Liver (tissue), 8 donors: ENCODE measurements at regions not wholly inside any gene's neighbourhood (a gene's known extent, or its start where the extent isn't known, plus 50 kb on each side); places are given as distances from the start of the nearest gene placed in this dataset.

Experiments
- DNase-seq: peaks from one replicate; pipeline ENCODE4 v3.0.0-alpha.2; 2017; ENCODE audit warnings: low spot score
- H3K27ac ChIP-seq, 2 donors: one replicate each; pipeline ENCODE4 v1.7.0; 2013; ENCODE audit warnings: inconsistent platforms in 2 of 2, low read length in 2 of 2, control low read depth in 1 of 2, low read depth in 1 of 2, mild to moderate bottlenecking in 1 of 2
- H3K27me3 ChIP-seq, 4 donors: one replicate each; pipeline versions ENCODE4 v1.6.1 to v1.7.0; 2013; ENCODE audit warnings: low read length in 3 of 4, inconsistent platforms in 1 of 4, mild to moderate bottlenecking in 1 of 4, moderate library complexity in 1 of 4; ENCODE audit not compliant: control insufficient read depth in 4 of 4, insufficient read depth in 4 of 4
- H3K36me3 ChIP-seq, 4 donors: one replicate each; pipeline versions ENCODE4 v1.6.1 to v1.7.0; 2013; ENCODE audit warnings: low read length in 3 of 4, mild to moderate bottlenecking in 3 of 4, low read depth in 1 of 4, moderate library complexity in 1 of 4; ENCODE audit not compliant: control insufficient read depth in 4 of 4, insufficient read depth in 3 of 4
- H3K4me1 ChIP-seq, 4 donors: one replicate each; pipeline versions ENCODE4 v1.6.1 to v1.7.0; 2013; ENCODE audit warnings: low read length in 3 of 4, mild to moderate bottlenecking in 3 of 4, moderate library complexity in 1 of 4; ENCODE audit not compliant: control insufficient read depth in 4 of 4, insufficient read depth in 4 of 4
- H3K4me3 ChIP-seq, 3 donors: one replicate each; pipeline versions ENCODE4 v1.6.1 to v1.7.0; 2013; ENCODE audit warnings: low read length in 3 of 3, control low read depth in 1 of 3, low read depth in 1 of 3, mild to moderate bottlenecking in 1 of 3
- H3K9ac ChIP-seq, 2 donors: one replicate each; pipeline ENCODE4 v1.7.0; 2013; ENCODE audit warnings: low read length in 2 of 2, mild to moderate bottlenecking in 2 of 2, moderate library complexity in 2 of 2, control low read depth in 1 of 2, low read depth in 1 of 2
- H3K9me3 ChIP-seq, 4 donors: one replicate each; pipeline versions ENCODE4 v1.6.1 to v1.7.0; 2013; ENCODE audit warnings: low read length in 3 of 4; ENCODE audit not compliant: control insufficient read depth in 4 of 4
- EGR1 ChIP-seq, 2 donors: IDR thresholded peaks; 2 replicates each; pipeline ENCODE4 v1.6.1; 2016 to 2018; ENCODE audit warnings: antibody characterized with exemption in 2 of 2, low read depth in 2 of 2
- FOXA1 ChIP-seq: IDR thresholded peaks from 2 replicates; pipeline ENCODE4 v1.6.1; 2016; ENCODE audit warnings: antibody characterized with exemption
- FOXA2 ChIP-seq: IDR thresholded peaks from 2 replicates; pipeline ENCODE4 v1.6.1; 2016; ENCODE audit warnings: antibody characterized with exemption
- GABPA ChIP-seq, 2 donors: IDR thresholded peaks in 1 of 2; conservative IDR thresholded peaks in 1 of 2; 2 replicates each; pipeline ENCODE4 v1.6.1; 2016; ENCODE audit warnings: antibody characterized with exemption in 2 of 2, mild to moderate bottlenecking in 1 of 2, moderate library complexity in 1 of 2
- HNF4A ChIP-seq, 2 donors: conservative IDR thresholded peaks; 2 replicates each; pipeline ENCODE4 v1.6.1; 2016; ENCODE audit warnings: antibody characterized with exemption in 2 of 2, mild to moderate bottlenecking in 2 of 2
- HNF4G ChIP-seq: IDR thresholded peaks from 2 replicates; pipeline ENCODE4 v1.6.1; 2016; ENCODE audit warnings: antibody characterized with exemption
- JUND ChIP-seq, 2 donors: IDR thresholded peaks; 2 replicates each; pipeline ENCODE4 v1.6.1; 2016; ENCODE audit warnings: antibody characterized with exemption in 2 of 2
- MAX ChIP-seq: IDR thresholded peaks from 2 replicates; pipeline ENCODE4 v1.6.1; 2016; ENCODE audit warnings: antibody characterized with exemption
- NR2F2 ChIP-seq: IDR thresholded peaks from 2 replicates; pipeline ENCODE4 v1.6.1; 2016; ENCODE audit warnings: antibody characterized with exemption
- RAD21 ChIP-seq, 2 donors: IDR thresholded peaks; 2 replicates each; pipeline ENCODE4 v1.6.1; 2016; ENCODE audit warnings: antibody characterized with exemption in 2 of 2, mild to moderate bottlenecking in 2 of 2
- REST ChIP-seq: IDR thresholded peaks from 2 replicates; pipeline ENCODE4 v1.6.1; 2016; ENCODE audit warnings: antibody characterized with exemption, mild to moderate bottlenecking
- RXRA ChIP-seq, 2 donors: IDR thresholded peaks; 2 replicates each; pipeline ENCODE4 v1.6.1; 2017 to 2018; ENCODE audit warnings: antibody characterized with exemption in 2 of 2, mild to moderate bottlenecking in 1 of 2
- SP1 ChIP-seq: IDR thresholded peaks from 2 replicates; pipeline ENCODE4 v1.6.1; 2018; ENCODE audit warnings: antibody characterized with exemption, mild to moderate bottlenecking
- TAF1 ChIP-seq: conservative IDR thresholded peaks from 2 replicates; pipeline ENCODE4 v1.6.1; 2016; ENCODE audit warnings: antibody characterized with exemption, mild to moderate bottlenecking
- YY1 ChIP-seq: IDR thresholded peaks from 2 replicates; pipeline ENCODE4 v1.6.1; 2016; ENCODE audit warnings: antibody characterized with exemption, mild to moderate bottlenecking
- ZBTB33 ChIP-seq: IDR thresholded peaks from 2 replicates; pipeline ENCODE4 v1.6.1; 2016; ENCODE audit warnings: antibody characterized with exemption
- WGBS: extraction: QIAGEN DNeasy Blood & Tissue Kit; methylation state at CpG from one replicate; pipeline ENCODE4 v1.1.7; 2013; 5-methylcytosine and 5-hydroxymethylcytosine counted together
- TF ChIP-seq, protein P1 (sequence below): fragments of 150-350 bp; IDR thresholded peaks from 2 replicates; pipeline ENCODE4 v1.5.1; 2017; ENCODE audit warnings: improper control_type of control experiment, low read depth, low read length; ENCODE audit not compliant: missing input control
- TF ChIP-seq, protein P2 (sequence below): IDR thresholded peaks from 2 replicates; pipeline ENCODE4 v1.6.1; 2016; ENCODE audit warnings: antibody characterized with exemption
- donor health status: healthy.
- donor health status: healthy.
- donor health status: healthy.
- donor health status: healthy.
- donor health status: healthy.

- Histone ChIP-seq H3K9ac (no peak overlapping the region), H3K4me3 (no peak overlapping the region), H3K9me3 (no peaks in the 10 kb centered on the region), H3K4me1 (no peaks in the 10 kb centered on the region), H3K27me3 (no peaks in the 10 kb centered on the region), H3K27ac (no peak overlapping the region), H3K36me3 (no peaks in the 10 kb centered on the region)
- 69% methylated on average over 4 of the region's 4 CpGs for WGBS
- no peak for TF ChIP-seq NR2F2
- no peak for TF ChIP-seq REST
- no peak for TF ChIP-seq ZBTB33
- TF ChIP-seq EGR1 (IDR thresholded peaks at IDR 0.05; ENCODE audit: low read depth in 2 of 2): no peak
- TF ChIP-seq SP1: no peak
- TF ChIP-seq FOXA2: no peak
- DNase-seq: no peak
These were observed 523.3 kb upstream of the SYT4 start for GRCh38 chr18:43800584-43800983.

DNA sequence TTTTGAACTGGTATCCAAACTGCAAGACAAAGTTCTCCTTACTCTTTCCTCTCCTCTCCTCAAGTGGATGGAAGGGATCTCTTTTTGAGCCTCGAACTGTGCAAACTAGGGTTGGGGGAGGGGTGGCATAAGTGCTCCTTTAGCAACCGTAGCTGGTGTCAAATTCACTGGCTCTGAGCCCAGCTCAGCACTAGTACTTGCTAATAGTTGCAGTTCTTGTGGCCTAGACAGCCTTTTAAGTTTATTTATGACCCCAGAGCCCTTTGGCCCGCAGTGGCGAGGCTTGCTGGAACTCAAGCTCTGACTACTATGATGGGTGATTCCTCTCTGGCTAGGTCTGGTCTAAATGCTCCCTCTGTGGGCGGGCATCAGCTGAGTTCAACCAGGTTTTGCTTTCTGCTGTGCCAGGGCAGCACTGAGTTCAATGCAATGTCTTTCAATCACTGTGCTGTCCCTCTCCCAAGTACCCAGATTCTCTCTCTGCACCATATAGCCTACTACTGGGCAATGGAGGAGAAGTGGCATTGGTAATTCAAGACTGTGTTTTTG, 528.4 kb upstream of the SYT4 start:
- no peaks in the 10 kb centered on the region for H3K36me3 ChIP-seq
- peaks cover 0 to 2% (median 0%) of the 10 kb centered on the region in 4 donors for H3K9me3 ChIP-seq
- H3K9ac ChIP-seq: no peak overlapping the region
- no peak overlapping the region for H3K4me3 ChIP-seq
- H3K27ac ChIP-seq: no peak overlapping the region
- WGBS: 53% methylated on average over 5 of the region's 5 CpGs
- H3K4me1 ChIP-seq: no peaks in the 10 kb centered on the region
- TF ChIP-seq, protein P1, sequence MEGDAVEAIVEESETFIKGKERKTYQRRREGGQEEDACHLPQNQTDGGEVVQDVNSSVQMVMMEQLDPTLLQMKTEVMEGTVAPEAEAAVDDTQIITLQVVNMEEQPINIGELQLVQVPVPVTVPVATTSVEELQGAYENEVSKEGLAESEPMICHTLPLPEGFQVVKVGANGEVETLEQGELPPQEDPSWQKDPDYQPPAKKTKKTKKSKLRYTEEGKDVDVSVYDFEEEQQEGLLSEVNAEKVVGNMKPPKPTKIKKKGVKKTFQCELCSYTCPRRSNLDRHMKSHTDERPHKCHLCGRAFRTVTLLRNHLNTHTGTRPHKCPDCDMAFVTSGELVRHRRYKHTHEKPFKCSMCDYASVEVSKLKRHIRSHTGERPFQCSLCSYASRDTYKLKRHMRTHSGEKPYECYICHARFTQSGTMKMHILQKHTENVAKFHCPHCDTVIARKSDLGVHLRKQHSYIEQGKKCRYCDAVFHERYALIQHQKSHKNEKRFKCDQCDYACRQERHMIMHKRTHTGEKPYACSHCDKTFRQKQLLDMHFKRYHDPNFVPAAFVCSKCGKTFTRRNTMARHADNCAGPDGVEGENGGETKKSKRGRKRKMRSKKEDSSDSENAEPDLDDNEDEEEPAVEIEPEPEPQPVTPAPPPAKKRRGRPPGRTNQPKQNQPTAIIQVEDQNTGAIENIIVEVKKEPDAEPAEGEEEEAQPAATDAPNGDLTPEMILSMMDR: no peak
- TF ChIP-seq YY1: no peak
- TF ChIP-seq RAD21 (IDR thresholded peaks at IDR 0.05): no peak
- TF ChIP-seq ZBTB33: no peak
- TF ChIP-seq GABPA (IDR thresholded peaks at IDR 0.05 in 1 of 2, conservative IDR thresholded peaks at IDR 0.05 in 1 of 2): no peak
- TF ChIP-seq RXRA (IDR thresholded peaks at IDR 0.05): no peak
- TF ChIP-seq EGR1 (IDR thresholded peaks at IDR 0.05; ENCODE audit: low read depth in 2 of 2): no peak
- no peak for TF ChIP-seq SP1
- TF ChIP-seq JUND (IDR thresholded peaks at IDR 0.05): no peak
- TF ChIP-seq, protein P2, sequence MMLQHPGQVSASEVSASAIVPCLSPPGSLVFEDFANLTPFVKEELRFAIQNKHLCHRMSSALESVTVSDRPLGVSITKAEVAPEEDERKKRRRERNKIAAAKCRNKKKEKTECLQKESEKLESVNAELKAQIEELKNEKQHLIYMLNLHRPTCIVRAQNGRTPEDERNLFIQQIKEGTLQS: no peak
- TF ChIP-seq REST: no peak
- no peak for TF ChIP-seq HNF4G
- TF ChIP-seq HNF4A (conservative IDR thresholded peaks at IDR 0.05): no peak
- TF ChIP-seq MAX: no peak
- no peak for TF ChIP-seq TAF1
- no peak for TF ChIP-seq FOXA1
- DNase-seq: no peak
- H3K27me3 ChIP-seq: no peaks in the 10 kb centered on the region
